HuH-7.5 (cell line): ENCODE measurements at regions not wholly inside any gene's neighbourhood (a gene's known extent, or its start where the extent isn't known, plus 50 kb on each side); places are given as distances from the start of the nearest gene placed in this dataset.

ENCODE experiments used
- DNase-seq: peaks from one replicate; pipeline ENCODE4 v3.0.0; 2011; ENCODE audit warnings: low spot score

GRCh38 chr5:1706021-1706420 is 93.6 kb downstream of the MRPL36 start:
- no peak for DNase-seq

GRCh38 chr5:1704676-1705075 is 95.0 kb downstream of the MRPL36 start:
- DNase-seq = no peak

GRCh38 chr5:1704266-1704665 is 95.4 kb downstream of the MRPL36 start:
- no peak for DNase-seq

GRCh38 chr5:1703352-1704050 is 96.1 kb downstream of the MRPL36 start:
- DNase-seq = no peak

GRCh38 chr5:1702318-1702717 is 97.3 kb downstream of the MRPL36 start:
- DNase-seq = no peak

- no peak for DNase-seq
Measured at GRCh38 chr5:1701884-1702283, 97.8 kb downstream of the MRPL36 start.

GRCh38 chr5:1701216-1701864 is 98.3 kb downstream of the MRPL36 start:
- DNase-seq = no peak

- no peak for DNase-seq
Measured at GRCh38 chr5:1699394-1699793, 100.2 kb downstream of the MRPL36 start.

GRCh38 chr5:1698589-1699316 is 100.9 kb downstream of the MRPL36 start:
- DNase-seq = no peak

- DNase-seq = no peak
Measured at GRCh38 chr5:1692381-1692780, 107.3 kb downstream of the MRPL36 start.

GRCh38 chr5:1687301-1687970 is 112.2 kb downstream of the MRPL36 start:
- no peak for DNase-seq

- no peak for DNase-seq
Measured at GRCh38 chr5:1686016-1686802, 113.4 kb downstream of the MRPL36 start.

GRCh38 chr5:1685066-1685465 is 114.6 kb downstream of the MRPL36 start:
- no peak for DNase-seq

GRCh38 chr5:1681955-1682354 is 117.7 kb downstream of the MRPL36 start:
- no peak for DNase-seq

- no peak for DNase-seq
Measured at GRCh38 chr5:1673042-1673677, 126.5 kb downstream of the MRPL36 start.

- DNase-seq = no peak
Measured at GRCh38 chr5:1672396-1672795, 127.2 kb downstream of the MRPL36 start.

- no peak for DNase-seq
Measured at GRCh38 chr5:1671351-1671750, 128.3 kb downstream of the MRPL36 start.

- no peak for DNase-seq
Measured at GRCh38 chr5:1670351-1670750, 129.3 kb downstream of the MRPL36 start.

GRCh38 chr5:1669276-1670155 is 130.1 kb downstream of the MRPL36 start:
- no peak for DNase-seq

- DNase-seq = no peak
Measured at GRCh38 chr5:1668141-1668721, 131.4 kb downstream of the MRPL36 start.
